ENCODE measurements at regions not wholly inside any gene's neighbourhood (a gene's known extent, or its start where the extent isn't known, plus 50 kb on each side); places are given as distances from the start of the nearest gene placed in this dataset.
"Not testable (repeated sequence)": the region's sequence is repeated elsewhere in the genome, so short reads cannot be mapped to it uniquely, and the experiment has no call there.

DNA sequence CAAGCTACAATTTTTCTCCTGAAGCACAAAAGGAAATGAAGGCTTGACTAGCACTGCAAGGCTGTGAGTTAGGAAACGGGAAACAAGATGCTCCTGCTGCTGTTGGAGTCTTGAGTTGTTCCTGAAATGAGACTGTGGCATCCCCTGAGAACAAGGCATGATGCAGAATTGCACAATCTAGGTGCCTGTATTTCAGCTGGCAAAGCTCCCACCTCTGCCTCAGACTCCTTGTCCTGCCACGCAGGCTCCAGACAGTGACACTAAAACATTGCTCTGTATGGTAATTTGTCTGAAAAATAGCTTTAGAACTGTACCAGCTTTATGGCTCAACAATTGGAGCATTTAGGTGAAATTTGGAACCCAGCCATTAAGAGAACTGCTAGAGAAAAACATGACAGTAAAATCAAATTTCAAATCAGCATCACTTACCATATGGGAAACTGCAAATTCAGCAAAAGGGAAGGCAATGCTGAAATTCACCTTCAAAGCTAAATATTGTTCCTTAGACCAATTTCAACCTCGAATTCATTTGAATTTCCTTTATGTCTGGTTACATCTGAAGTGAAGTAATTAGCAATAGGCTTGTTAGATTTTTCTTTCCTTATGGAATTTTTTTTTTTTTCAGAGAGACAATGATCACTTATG, 103.4 kb downstream of the MFAP3L start:
- H3K9me3 ChIP-seq: no peaks in the 10 kb centered on the region
- no peak overlapping the region for H3K4me3 ChIP-seq
- H3K36me3 ChIP-seq: no peaks in the 10 kb centered on the region
- H3K27me3 ChIP-seq: peaks cover 0 to 14% (median 0%) of the 10 kb centered on the region in 4 donors
- TF ChIP-seq, protein P1, sequence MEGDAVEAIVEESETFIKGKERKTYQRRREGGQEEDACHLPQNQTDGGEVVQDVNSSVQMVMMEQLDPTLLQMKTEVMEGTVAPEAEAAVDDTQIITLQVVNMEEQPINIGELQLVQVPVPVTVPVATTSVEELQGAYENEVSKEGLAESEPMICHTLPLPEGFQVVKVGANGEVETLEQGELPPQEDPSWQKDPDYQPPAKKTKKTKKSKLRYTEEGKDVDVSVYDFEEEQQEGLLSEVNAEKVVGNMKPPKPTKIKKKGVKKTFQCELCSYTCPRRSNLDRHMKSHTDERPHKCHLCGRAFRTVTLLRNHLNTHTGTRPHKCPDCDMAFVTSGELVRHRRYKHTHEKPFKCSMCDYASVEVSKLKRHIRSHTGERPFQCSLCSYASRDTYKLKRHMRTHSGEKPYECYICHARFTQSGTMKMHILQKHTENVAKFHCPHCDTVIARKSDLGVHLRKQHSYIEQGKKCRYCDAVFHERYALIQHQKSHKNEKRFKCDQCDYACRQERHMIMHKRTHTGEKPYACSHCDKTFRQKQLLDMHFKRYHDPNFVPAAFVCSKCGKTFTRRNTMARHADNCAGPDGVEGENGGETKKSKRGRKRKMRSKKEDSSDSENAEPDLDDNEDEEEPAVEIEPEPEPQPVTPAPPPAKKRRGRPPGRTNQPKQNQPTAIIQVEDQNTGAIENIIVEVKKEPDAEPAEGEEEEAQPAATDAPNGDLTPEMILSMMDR (IDR thresholded peaks at IDR 0.05): no peak
- no peak for TF ChIP-seq POLR2A (IDR thresholded peaks at IDR 0.05)
- intact Hi-C loops (cut with DNase I): no loop called here
- 36 to 53% methylated on average over 3 of the region's 3 CpGs for WGBS, 2 donors
- no peaks in the 10 kb centered on the region for H3K4me1 ChIP-seq
- H3K27ac ChIP-seq: no peak overlapping the region
- no peak for DNase-seq

DNA sequence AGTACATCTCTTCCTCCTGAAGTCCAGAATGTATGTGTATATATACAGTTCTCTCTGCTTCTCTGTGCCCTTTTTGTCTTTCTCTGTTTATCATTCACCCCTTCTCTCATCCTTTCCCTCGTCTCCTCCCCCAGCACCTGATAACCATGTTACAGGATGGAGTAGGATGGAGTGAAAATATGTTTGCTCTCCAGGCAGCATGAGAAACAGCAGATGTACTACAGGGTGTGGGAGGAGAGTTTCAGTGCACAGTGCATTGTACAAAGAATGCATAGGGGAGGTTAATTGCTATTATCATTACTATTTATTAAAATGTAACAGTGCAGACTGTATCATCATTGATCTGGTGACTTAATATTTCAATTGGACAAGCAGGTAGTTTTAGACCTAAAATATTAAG, 104.5 kb downstream of the MFAP3L start:
- no peak overlapping the region for H3K4me3 ChIP-seq
- H3K4me1 ChIP-seq: no peaks in the 10 kb centered on the region
- H3K27ac ChIP-seq: no peak overlapping the region
- H3K9me3 ChIP-seq: peaks cover 0 to 7% (median under 1%) of the 10 kb centered on the region in 3 donors
- H3K36me3 ChIP-seq: no peaks in the 10 kb centered on the region
- intact Hi-C loops (cut with DNase I): no loop called here
- TF ChIP-seq POLR2A (IDR thresholded peaks at IDR 0.05): no peak
- TF ChIP-seq, protein P1 (IDR thresholded peaks at IDR 0.05): no peak
- WGBS, 2 donors: 33 to 69% methylated on average over 1 of the region's 1 CpG
- DNase-seq: no peak
- H3K27me3 ChIP-seq: peaks cover 0 to 12% (median 0%) of the 10 kb centered on the region in 4 donors

DNA sequence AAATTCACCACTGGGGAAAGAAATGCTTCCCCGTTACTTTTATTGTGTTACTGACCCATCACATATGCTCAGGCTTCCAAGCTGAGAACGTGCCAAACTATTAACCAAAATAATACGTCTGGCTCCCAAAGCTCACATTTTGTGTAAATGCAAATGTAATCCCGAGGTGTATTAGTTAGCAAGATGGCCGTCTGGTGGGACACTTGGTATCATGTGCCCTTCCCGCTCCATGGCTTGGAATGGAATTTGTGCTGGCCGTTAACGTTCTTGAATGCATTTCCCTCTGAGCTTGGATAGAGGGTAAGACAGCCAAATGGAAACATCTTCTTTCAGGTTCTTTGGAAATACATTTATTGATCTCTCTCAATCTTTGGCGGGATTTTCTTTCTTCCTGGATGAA, 105.0 kb downstream of the MFAP3L start:
- H3K4me1 ChIP-seq: no peaks in the 10 kb centered on the region
- peaks cover 0 to 12% (median 6%) of the 10 kb centered on the region in 3 donors for H3K9me3 ChIP-seq
- intact Hi-C loops (cut with DNase I): no loop called here
- no peak for DNase-seq
- no peak for TF ChIP-seq POLR2A (IDR thresholded peaks at IDR 0.05)
- TF ChIP-seq, protein P1 (IDR thresholded peaks at IDR 0.05): no peak
- no peak overlapping the region for H3K4me3 ChIP-seq
- peaks cover 0 to 12% (median 0%) of the 10 kb centered on the region in 4 donors for H3K27me3 ChIP-seq
- H3K27ac ChIP-seq: no peak overlapping the region
- no peaks in the 10 kb centered on the region for H3K36me3 ChIP-seq
- WGBS, 2 donors: 72 to 87% methylated on average over 9 of the region's 9 CpGs

DNA sequence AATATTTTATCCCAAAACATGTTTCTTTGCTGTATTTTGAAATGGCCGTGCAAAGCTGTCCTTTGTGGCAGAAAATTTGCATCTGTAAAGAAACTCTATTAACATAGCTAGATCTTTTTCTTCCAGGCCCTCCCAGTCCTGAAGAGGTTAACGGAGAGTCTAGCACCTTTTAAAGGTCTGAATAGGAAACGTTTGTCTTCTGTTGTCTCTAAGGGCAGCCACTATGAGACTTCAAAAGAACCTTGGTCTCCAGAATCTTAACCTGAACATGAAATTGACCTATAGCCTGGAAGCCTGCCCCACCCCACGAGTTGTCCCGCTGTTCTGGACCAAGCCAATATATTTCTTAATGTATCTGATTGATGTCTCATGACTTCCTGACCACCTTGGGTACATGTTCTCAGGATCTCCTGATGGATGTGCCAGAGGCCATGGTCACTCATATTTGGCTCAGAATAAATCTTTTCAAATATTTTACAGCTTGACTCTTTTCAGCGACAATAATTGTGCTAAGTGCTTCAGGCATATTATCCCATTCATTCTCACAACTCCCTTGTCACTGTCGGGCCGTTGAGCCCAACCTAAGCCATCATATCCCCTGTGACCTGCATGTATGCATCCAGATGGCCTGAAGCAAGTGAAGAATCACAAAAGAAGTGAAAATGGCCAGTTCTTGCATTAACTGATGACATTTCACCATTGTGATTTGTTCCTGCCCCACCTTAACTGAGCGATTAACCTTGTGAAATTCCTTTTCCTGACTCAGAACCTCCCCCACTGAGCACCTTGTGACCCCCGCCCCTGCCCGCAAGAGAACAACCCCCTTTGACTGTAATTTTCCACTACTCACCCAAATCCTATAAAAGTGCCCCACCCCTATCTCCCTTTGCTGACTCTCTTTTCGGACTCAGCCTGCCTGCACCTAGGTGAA, 106.7 kb downstream of the MFAP3L start:
- intact Hi-C loops (cut with DNase I); H3K4me1 ChIP-seq; H3K4me3 ChIP-seq; DNase-seq; H3K36me3 ChIP-seq; H3K27me3 ChIP-seq; H3K27ac ChIP-seq: not testable (repeated sequence)
- H3K9me3 ChIP-seq: peaks cover 0 to 16% (median 6%) of the 10 kb centered on the region in 3 donors
- WGBS, 2 donors: 33 to 64% methylated on average over 12 of the region's 12 CpGs

DNA sequence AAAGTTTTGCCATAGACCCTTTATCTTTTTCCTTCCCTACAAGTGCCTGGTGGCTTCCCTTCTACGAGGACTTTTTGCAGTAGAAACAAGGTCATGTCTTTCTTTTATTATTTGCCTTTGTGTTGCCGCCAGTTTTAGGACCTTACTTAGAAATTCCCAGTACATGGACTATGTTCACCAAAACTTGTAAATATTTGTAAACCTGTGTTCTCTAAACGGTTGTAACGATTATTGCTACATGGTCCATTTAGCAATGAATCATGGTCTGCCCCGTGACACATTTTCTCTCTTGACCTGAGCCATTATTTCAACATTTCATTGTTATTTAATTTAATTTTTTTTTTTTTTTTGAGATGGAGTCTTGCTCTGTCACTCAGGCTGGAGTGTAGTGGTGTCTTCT, 110.7 kb downstream of the MFAP3L start:
- Histone ChIP-seq H3K4me3 (no peak overlapping the region), H3K4me1 (no peaks in the 10 kb centered on the region), H3K27me3 (no peaks in the 10 kb centered on the region), H3K36me3 (no peaks in the 10 kb centered on the region), H3K9me3 (peaks cover 0 to 16% (median 6%) of the 10 kb centered on the region in 3 donors), H3K27ac (no peak overlapping the region)
- DNase-seq: no peak
- 79 to 80% methylated on average over 5 of the region's 5 CpGs for WGBS, 2 donors
- intact Hi-C loops (cut with DNase I): no loop called here
- TF ChIP-seq, protein P1 (IDR thresholded peaks at IDR 0.05): no peak

Measured in esophagus squamous epithelium (tissue), 5 donors.